GM12878 (cell line): ENCODE measurements at regions not wholly inside any gene's neighbourhood (a gene's known extent, or its start where the extent isn't known, plus 50 kb on each side); places are given as distances from the start of the nearest gene placed in this dataset.

ENCODE experiments used
- ATAC-seq: fragments of 200-7000 bp; cut with Tn5 transposase; 3 replicates; pipeline ENCODE4 v1.9.1; 2020; ENCODE audit warnings: mild to moderate bottlenecking, moderate library complexity
- BruUV-seq: library from RNA; stranded (reverse); fragments of 400-500 nt; replicated peaks from 2 replicates; lab custom pipeline; 2021; lab: Mats Ljungman, UMichigan
- CTCF ChIA-PET: fragments of 300-600 bp; sonication (Branson Sonifier 250); formaldehyde crosslinking; extraction: SDS; loops from one replicate; lab custom pipeline; 2021; ENCODE audit warnings: inconsistent platforms; lab: Yijun Ruan, JAX
- POLR2A ChIA-PET: fragments of 350-600 bp; formaldehyde crosslinking; extraction: SDS; loops from one replicate; lab custom pipeline; 2021; ENCODE audit warnings: inconsistent platforms; lab: Charles Lee
- RAD21 ChIA-PET: fragments of 300-600 bp; sonication (Branson Sonifier 250); formaldehyde crosslinking; loops from one replicate; lab custom pipeline; 2023; ENCODE audit warnings: antibody characterized with exemption; ENCODE audit not compliant: unreplicated experiment; lab: Charles Lee
- SMC1A ChIA-PET: fragments of 300-600 bp; sonication (Branson Sonifier 250); formaldehyde crosslinking; loops from one replicate; lab custom pipeline; 2023; ENCODE audit not compliant: unreplicated experiment, uncharacterized antibody; lab: Charles Lee
- DNase-seq: peaks from one replicate; pipeline ENCODE4 v3.0.0-alpha.2; 2011; ENCODE audit warnings: low read depth, low spot score
- FAIRE-seq: peaks from 3 replicates; lab custom pipeline; 2011; peaks lifted over from hg19 to GRCh38; lab: Jason Lieb, UNC
- H2AFZ ChIP-seq: 2 replicates; pipeline ENCODE4 v1.6.0; 2011; ENCODE audit warnings: low read depth, low read length, control low read depth; ENCODE audit not compliant: control insufficient read depth
- H3K27ac ChIP-seq: 2 replicates; pipeline ENCODE4 v1.5.1; 2011; ENCODE audit warnings: control low read depth; ENCODE audit not compliant: control insufficient read depth, insufficient read depth
- H3K27me3 ChIP-seq, 2 experiments: replicated peaks in 1 of 2; 2 replicates each; pipeline versions ENCODE4 v1.6.0 to v1.6.1; 2011; ENCODE audit warnings: low read length in 1 of 2; ENCODE audit not compliant: control insufficient read depth in 2 of 2, insufficient read depth in 2 of 2
- H3K36me3 ChIP-seq, 2 experiments: 2 replicates each; pipeline ENCODE4 v1.5.1; 2011; ENCODE audit warnings: low read length in 1 of 2; ENCODE audit not compliant: control insufficient read depth in 2 of 2, insufficient read depth in 2 of 2
- H3K4me1 ChIP-seq: 2 replicates; pipeline ENCODE4 v1.6.1; 2011; ENCODE audit warnings: mild to moderate bottlenecking, low read length, moderate library complexity, mixed read lengths; ENCODE audit not compliant: control insufficient read depth, insufficient read depth
- H3K4me2 ChIP-seq: 2 replicates; pipeline ENCODE4 v1.6.0; 2011; ENCODE audit warnings: control low read depth; ENCODE audit not compliant: control insufficient read depth, insufficient read depth
- H3K4me3 ChIP-seq: fragments of 200-600 bp; sonication (generic); 2 replicates; pipeline ENCODE4 v1.5.1; 2016
- H3K79me2 ChIP-seq: 2 replicates; pipeline ENCODE4 v1.6.0; 2011; ENCODE audit warnings: low read length; ENCODE audit not compliant: control insufficient read depth, insufficient read depth
- H3K9ac ChIP-seq: 2 replicates; pipeline ENCODE4 v1.8.0; 2011; ENCODE audit warnings: low read length, control low read depth, mixed read lengths; ENCODE audit not compliant: control insufficient read depth, insufficient read depth
- H3K9me3 ChIP-seq: replicated peaks from 3 replicates; pipeline ENCODE4 v1.5.1; 2011; ENCODE audit warnings: mild to moderate bottlenecking, low read length; ENCODE audit not compliant: control insufficient read depth, insufficient read depth
- H4K20me1 ChIP-seq: 2 replicates; pipeline ENCODE4 v1.6.0; 2011; ENCODE audit not compliant: control insufficient read depth, insufficient read depth
- CEBPB ChIP-seq, 2 experiments: fragments of 150-350 bp in 1 of 2; IDR thresholded peaks; 2 replicates each; pipeline ENCODE4 v1.6.1; 2012 to 2014; ENCODE audit warnings: low read depth in 2 of 2, low read length in 2 of 2, borderline replicate concordance in 1 of 2, inconsistent platforms in 1 of 2
- CREM ChIP-seq: IDR thresholded peaks from 2 replicates; pipeline ENCODE4 v1.6.1; 2014; ENCODE audit warnings: antibody characterized with exemption, low read depth
- EED ChIP-seq: sonication (generic); IDR thresholded peaks from 2 replicates; pipeline ENCODE4 v1.6.1; 2016; ENCODE audit warnings: antibody characterized with exemption, low read depth
- IRF4 ChIP-seq: IDR thresholded peaks from 2 replicates; pipeline ENCODE4 v1.6.1; 2011; ENCODE audit warnings: low read depth, low read length
- MXI1 ChIP-seq: fragments of 150-350 bp; IDR thresholded peaks from 2 replicates; pipeline ENCODE4 v1.6.1; 2011; ENCODE audit warnings: low read depth, mild to moderate bottlenecking, inconsistent platforms, low read length, improper control_type of control experiment
- MYB ChIP-seq: fragments of 150-350 bp; IDR thresholded peaks from 2 replicates; pipeline ENCODE4 v1.6.1; 2014; ENCODE audit warnings: mild to moderate bottlenecking, low read depth, low read length, borderline replicate concordance
- NFIC ChIP-seq: IDR thresholded peaks from 2 replicates; pipeline ENCODE4 v1.6.1; 2012; ENCODE audit warnings: low read depth, mild to moderate bottlenecking, inconsistent platforms, low read length, moderate library complexity
- POLR2AphosphoS5 ChIP-seq: IDR thresholded peaks from 2 replicates; pipeline ENCODE4 v1.6.1; 2011; ENCODE audit warnings: mild to moderate bottlenecking, low read length, inconsistent platforms
- RAD51 ChIP-seq: fragments of 450-650 bp; IDR thresholded peaks from 2 replicates; pipeline ENCODE4 v1.6.1; 2016; ENCODE audit warnings: moderate library complexity, mild to moderate bottlenecking, inconsistent platforms
- SIN3A ChIP-seq: IDR thresholded peaks from 2 replicates; pipeline ENCODE4 v1.6.1; 2012; ENCODE audit warnings: low read depth, low read length, improper control_type of control experiment
- SP1 ChIP-seq: IDR thresholded peaks from one replicate; pipeline ENCODE4 v1.6.1; 2011; ENCODE audit warnings: low read depth, low read length
- SRF ChIP-seq, 2 experiments: IDR thresholded peaks; 2 replicates each; pipeline ENCODE4 v1.6.1; 2011; ENCODE audit warnings: low read depth in 2 of 2, low read length in 2 of 2, mild to moderate bottlenecking in 1 of 2, moderate library complexity in 1 of 2
- WGBS: methylation state at CpG from one replicate; pipeline ENCODE4 v1.1.6; 2016; ENCODE audit warnings: low lambda C conversion rate; ENCODE audit not compliant: insufficient replicate concordance, insufficient coverage; ENCODE audit errors: missing lambda C conversion rate; 5-methylcytosine and 5-hydroxymethylcytosine counted together
- in situ Hi-C: fragments of 300-500 bp; cut with MboI; formaldehyde crosslinking; loops from 9 replicates; pipeline ENCODE4 v1.14.3; 2018; ENCODE audit warnings: mixed read lengths
- intact Hi-C: fragments of 100-400 bp; cut with micrococcal nuclease; formaldehyde crosslinking; loops from one replicate; pipeline ENCODE4 v1.14.2; 2022; ENCODE audit not compliant: unreplicated experiment
- TF ChIP-seq, protein P1 (sequence below): fragments of 450-650 bp; IDR thresholded peaks from 2 replicates; pipeline ENCODE4 v1.6.1; 2018; ENCODE audit warnings: mild to moderate bottlenecking, low read depth, moderate library complexity; ENCODE audit not compliant: partially characterized antibody

- Histone ChIP-seq H3K4me1 (no peaks in the 10 kb centered on the region), H3K79me2 (no peaks in the 10 kb centered on the region), H3K9ac (no peak overlapping the region), H3K27me3 (no peaks in the 10 kb centered on the region), H3K36me3 (no peaks in the 10 kb centered on the region), H2AFZ (no peak overlapping the region), H3K4me3 (no peak overlapping the region), H3K9me3 (no peaks in the 10 kb centered on the region), H3K4me2 (no peak overlapping the region), H3K27ac (no peak overlapping the region), H4K20me1 (no peaks in the 10 kb centered on the region)
- CTCF ChIA-PET, result no interaction called here
- in situ Hi-C loops, result no loop called here
- WGBS, result 59% methylated on average over 3 of the region's 3 CpGs
- no TSS peak for BruUV-seq
- POLR2A ChIA-PET, result no interaction called here
- ATAC-seq (no peak), FAIRE-seq (no peak), DNase-seq (no peak)
- intact Hi-C loops, result no loop called here
- SMC1A ChIA-PET, result interaction anchor here (1.2 kb wide), 1 partner anchor 386 kb away, joined by 3 read pairs; no protein-coding TSS in a partner anchor
- RAD21 ChIA-PET, result no interaction called here
- TF ChIP-seq, protein P1, sequence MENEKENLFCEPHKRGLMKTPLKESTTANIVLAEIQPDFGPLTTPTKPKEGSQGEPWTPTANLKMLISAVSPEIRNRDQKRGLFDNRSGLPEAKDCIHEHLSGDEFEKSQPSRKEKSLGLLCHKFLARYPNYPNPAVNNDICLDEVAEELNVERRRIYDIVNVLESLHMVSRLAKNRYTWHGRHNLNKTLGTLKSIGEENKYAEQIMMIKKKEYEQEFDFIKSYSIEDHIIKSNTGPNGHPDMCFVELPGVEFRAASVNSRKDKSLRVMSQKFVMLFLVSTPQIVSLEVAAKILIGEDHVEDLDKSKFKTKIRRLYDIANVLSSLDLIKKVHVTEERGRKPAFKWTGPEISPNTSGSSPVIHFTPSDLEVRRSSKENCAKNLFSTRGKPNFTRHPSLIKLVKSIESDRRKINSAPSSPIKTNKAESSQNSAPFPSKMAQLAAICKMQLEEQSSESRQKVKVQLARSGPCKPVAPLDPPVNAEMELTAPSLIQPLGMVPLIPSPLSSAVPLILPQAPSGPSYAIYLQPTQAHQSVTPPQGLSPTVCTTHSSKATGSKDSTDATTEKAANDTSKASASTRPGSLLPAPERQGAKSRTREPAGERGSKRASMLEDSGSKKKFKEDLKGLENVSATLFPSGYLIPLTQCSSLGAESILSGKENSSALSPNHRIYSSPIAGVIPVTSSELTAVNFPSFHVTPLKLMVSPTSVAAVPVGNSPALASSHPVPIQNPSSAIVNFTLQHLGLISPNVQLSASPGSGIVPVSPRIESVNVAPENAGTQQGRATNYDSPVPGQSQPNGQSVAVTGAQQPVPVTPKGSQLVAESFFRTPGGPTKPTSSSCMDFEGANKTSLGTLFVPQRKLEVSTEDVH, result no peak
- TF ChIP-seq EED (no peak), POLR2AphosphoS5 (no peak), MXI1 (no peak), MYB (no peak), SIN3A (no peak), SRF (IDR thresholded peaks at IDR 0.05; ENCODE audit: low read depth in 2 of 2, low read length in 2 of 2) (no peak), NFIC (no peak), CEBPB (IDR thresholded peaks at IDR 0.05; ENCODE audit: borderline replicate concordance in 1 of 2, low read depth in 2 of 2, low read length in 2 of 2) (no peak), RAD51 (no peak), CREM (no peak), IRF4 (no peak), SP1 (no peak)
These were observed 370.4 kb upstream of the TGFBR2 start for GRCh38 chr3:30236011-30236410.
